OCI-LY7 (cell line): ENCODE measurements at regions not wholly inside any gene's neighbourhood (a gene's known extent, or its start where the extent isn't known, plus 50 kb on each side); places are given as distances from the start of the nearest gene placed in this dataset.

Experiments
- EZH2phosphoT487 ChIP-seq: fragments of 200-600 bp; sonication (generic); IDR thresholded peaks from 2 replicates; pipeline ENCODE4 v1.6.1; 2018; ENCODE audit warnings: low read depth, borderline replicate concordance, mild to moderate bottlenecking, mixed run types, antibody characterized with exemption, low read length, moderate library complexity, mixed read lengths
- TF ChIP-seq, protein P1 (sequence below): fragments of 200-600 bp; sonication (generic); conservative IDR thresholded peaks from 2 replicates; pipeline ENCODE4 v1.5.1; 2014; ENCODE audit warnings: mild to moderate bottlenecking, antibody characterized with exemption, low read length, moderate library complexity, mixed read lengths

- TF ChIP-seq, protein P1, sequence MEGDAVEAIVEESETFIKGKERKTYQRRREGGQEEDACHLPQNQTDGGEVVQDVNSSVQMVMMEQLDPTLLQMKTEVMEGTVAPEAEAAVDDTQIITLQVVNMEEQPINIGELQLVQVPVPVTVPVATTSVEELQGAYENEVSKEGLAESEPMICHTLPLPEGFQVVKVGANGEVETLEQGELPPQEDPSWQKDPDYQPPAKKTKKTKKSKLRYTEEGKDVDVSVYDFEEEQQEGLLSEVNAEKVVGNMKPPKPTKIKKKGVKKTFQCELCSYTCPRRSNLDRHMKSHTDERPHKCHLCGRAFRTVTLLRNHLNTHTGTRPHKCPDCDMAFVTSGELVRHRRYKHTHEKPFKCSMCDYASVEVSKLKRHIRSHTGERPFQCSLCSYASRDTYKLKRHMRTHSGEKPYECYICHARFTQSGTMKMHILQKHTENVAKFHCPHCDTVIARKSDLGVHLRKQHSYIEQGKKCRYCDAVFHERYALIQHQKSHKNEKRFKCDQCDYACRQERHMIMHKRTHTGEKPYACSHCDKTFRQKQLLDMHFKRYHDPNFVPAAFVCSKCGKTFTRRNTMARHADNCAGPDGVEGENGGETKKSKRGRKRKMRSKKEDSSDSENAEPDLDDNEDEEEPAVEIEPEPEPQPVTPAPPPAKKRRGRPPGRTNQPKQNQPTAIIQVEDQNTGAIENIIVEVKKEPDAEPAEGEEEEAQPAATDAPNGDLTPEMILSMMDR, result no peak
- TF ChIP-seq EZH2phosphoT487, result no peak
Measured at GRCh38 chr13:89610881-89611280, 1736.6 kb upstream of the MIR17HG start.
